AG04450 (cell line): ENCODE measurements at regions not wholly inside any gene's neighbourhood (a gene's known extent, or its start where the extent isn't known, plus 50 kb on each side); places are given as distances from the start of the nearest gene placed in this dataset.
"Not testable (repeated sequence)": the region's sequence is repeated elsewhere in the genome, so short reads cannot be mapped to it uniquely, and the experiment has no call there.

ENCODE experiments used
- CTCF ChIA-PET: fragments of 300-600, 350-600 bp; formaldehyde crosslinking; extraction: SDS; loops from one replicate; lab custom pipeline; 2022; ENCODE audit warnings: antibody characterized with exemption, inconsistent platforms; lab: Charles Lee
- POLR2A ChIA-PET: fragments of 350-600 bp; formaldehyde crosslinking; extraction: SDS; loops from one replicate; lab custom pipeline; 2021; ENCODE audit warnings: antibody characterized with exemption, inconsistent platforms; lab: Yijun Ruan, JAX
- DNase-seq: peaks from one replicate; pipeline ENCODE4 v3.0.0-alpha.2; 2011; ENCODE audit warnings: low read depth, low spot score
- H3K27ac ChIP-seq: one replicate; pipeline ENCODE4 v1.5.1; 2012; ENCODE audit warnings: low read depth, low read length, control low read depth
- H3K27me3 ChIP-seq: one replicate; pipeline ENCODE4 v1.6.0; 2012; ENCODE audit warnings: low read length; ENCODE audit not compliant: control insufficient read depth, insufficient read depth
- H3K4me3 ChIP-seq: 2 replicates; pipeline ENCODE4 v1.5.1; 2011; ENCODE audit warnings: mild to moderate bottlenecking, low read depth, low read length, control low read depth
- H3K9me3 ChIP-seq: 2 replicates; pipeline ENCODE4 v1.5.1; 2012; ENCODE audit warnings: low read length; ENCODE audit not compliant: control insufficient read depth, insufficient read depth
- CTCF ChIP-seq: IDR thresholded peaks from 2 replicates; pipeline ENCODE4 v1.5.1; 2011; ENCODE audit warnings: low read depth, low read length, control low read depth, inconsistent platforms

GRCh38 chr7:67631476-67631875, 634.8 kb downstream of the TYW1 start:
- ChIA-PET CTCF (no interaction called here), POLR2A (no interaction called here)

DNA sequence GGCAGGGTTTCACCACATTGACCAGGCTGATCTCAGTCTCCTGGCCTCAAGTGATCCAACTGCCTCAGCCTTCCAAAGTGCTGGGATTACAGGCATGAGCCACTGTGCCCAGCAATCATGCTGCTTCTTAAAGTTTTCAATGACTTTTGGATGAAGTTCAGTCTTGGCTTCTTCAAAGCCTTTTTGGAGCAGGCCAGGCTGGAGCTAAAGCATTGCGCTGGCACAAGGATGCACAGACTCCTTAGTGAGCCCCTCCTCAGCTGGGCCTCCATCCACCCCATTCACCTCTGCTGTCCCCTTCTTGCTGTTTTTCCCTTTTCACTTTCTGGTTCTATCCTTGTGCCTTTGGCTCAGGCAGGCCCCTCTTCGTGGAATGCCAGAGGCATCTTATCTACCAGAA, 638.6 kb downstream of the TYW1 start:
- no peak for TF ChIP-seq CTCF
- ChIA-PET CTCF (no interaction called here), POLR2A (no interaction called here)
- H3K27me3 ChIP-seq: no peaks in the 10 kb centered on the region
- H3K9me3 ChIP-seq: peaks cover 33% of the 10 kb centered on the region
- no peak overlapping the region for H3K27ac ChIP-seq
- no peak overlapping the region for H3K4me3 ChIP-seq
- DNase-seq: no peak

More at GRCh38 chr7:67631476-67631875, 634.8 kb downstream of the TYW1 start:
- no peak for DNase-seq
- H3K4me3 ChIP-seq: no peak overlapping the region
- no peak overlapping the region for H3K27ac ChIP-seq
- H3K9me3 ChIP-seq: peaks cover 28% of the 10 kb centered on the region
- TF ChIP-seq CTCF: no peak
- H3K27me3 ChIP-seq: no peaks in the 10 kb centered on the region

GRCh38 chr7:67636348-67637022, 639.9 kb downstream of the TYW1 start:
- Histone ChIP-seq H3K27ac (no peak overlapping the region), H3K4me3 (no peak overlapping the region), H3K27me3 (no peaks in the 10 kb centered on the region), H3K9me3 (peaks cover 29% of the 10 kb centered on the region)
- no peak for DNase-seq
- no peak for TF ChIP-seq CTCF
- ChIA-PET POLR2A (no interaction called here), CTCF (no interaction called here)

DNA sequence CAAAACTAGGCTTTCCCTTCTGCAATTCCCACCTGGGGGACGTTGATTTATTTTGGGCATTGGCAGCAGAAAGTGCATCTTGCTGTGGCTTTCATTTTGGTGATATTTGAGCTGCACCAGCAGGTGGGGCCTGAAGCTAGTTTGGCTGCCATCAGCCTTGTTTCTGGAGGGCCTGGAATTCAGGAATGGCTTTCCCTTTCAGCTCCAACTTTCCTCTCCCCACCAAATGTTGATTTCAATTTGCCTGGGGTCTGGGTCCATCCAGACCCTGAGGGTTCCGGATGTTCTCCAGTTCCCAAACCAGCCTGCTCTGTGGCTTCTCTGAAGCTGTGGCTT, 640.4 kb downstream of the TYW1 start:
- Histone ChIP-seq H3K4me3 (no peak overlapping the region), H3K27me3 (no peaks in the 10 kb centered on the region), H3K9me3 (peaks cover 26% of the 10 kb centered on the region), H3K27ac (no peak overlapping the region)
- ChIA-PET POLR2A (no interaction called here), CTCF (no interaction called here)
- no peak for TF ChIP-seq CTCF
- no peak for DNase-seq

GRCh38 chr7:67642542-67642941, 645.9 kb downstream of the TYW1 start:
- CTCF ChIA-PET, H3K27ac ChIP-seq, H3K27me3 ChIP-seq, POLR2A ChIA-PET, H3K4me3 ChIP-seq, DNase-seq: not testable (repeated sequence)
- H3K9me3 ChIP-seq: peaks cover 30% of the 10 kb centered on the region
